ENCODE measurements at regions not wholly inside any gene's neighbourhood (a gene's known extent, or its start where the extent isn't known, plus 50 kb on each side); places are given as distances from the start of the nearest gene placed in this dataset.
A peak's percentile ranks its signal among the peaks of the same experiment; 100 is the strongest.

DNA sequence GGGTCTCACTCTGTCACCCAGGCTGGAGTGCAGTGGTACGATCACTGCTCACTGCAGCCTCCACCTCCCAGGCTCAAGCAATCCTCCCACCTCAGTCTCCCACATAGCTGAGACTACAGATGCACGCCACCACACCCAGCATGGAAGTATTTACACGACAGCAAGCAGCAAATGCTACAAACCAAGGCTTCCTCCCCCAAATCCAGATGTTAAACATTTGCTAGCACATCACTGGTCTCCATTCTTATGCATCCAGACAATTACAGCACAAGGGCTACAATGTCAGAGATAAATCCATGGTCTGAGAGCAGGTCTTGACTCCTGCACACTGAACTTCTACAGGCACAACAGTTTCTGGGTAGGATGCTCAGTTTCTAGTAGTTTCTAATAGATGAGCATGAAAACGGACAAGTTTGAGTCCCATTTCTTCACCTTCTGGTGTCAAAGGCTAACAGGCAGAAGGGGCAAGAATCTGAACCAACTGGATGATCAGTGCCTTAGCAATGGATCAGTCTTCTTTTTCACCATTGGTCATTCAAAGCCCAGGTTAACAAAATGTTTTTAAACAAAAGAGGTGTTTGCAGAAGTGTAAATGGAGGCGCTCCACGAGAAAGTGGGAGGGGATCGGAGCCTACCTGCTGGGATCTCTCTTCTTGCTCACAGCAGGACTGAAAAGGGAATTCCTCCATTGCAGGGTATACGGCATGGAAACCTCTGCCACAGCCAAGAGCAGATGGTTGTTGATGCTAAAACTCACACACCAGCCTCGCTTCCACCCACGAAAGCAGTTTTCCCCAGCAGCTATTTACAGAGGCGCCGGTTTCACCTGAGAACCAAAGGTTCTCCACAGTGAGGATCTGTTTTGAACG, 135.0 kb upstream of the ARL4C start:
- no peak for FAIRE-seq
- no peaks in the 10 kb centered on the region for H3K9me1 ChIP-seq (ENCODE audit: control insufficient read depth, extremely low read depth, insufficient read depth, low read length)
- DNase-seq (ENCODE audit: low read depth, low spot score), result no peak
- no peaks in the 10 kb centered on the region for H3K36me3 ChIP-seq (ENCODE audit: control insufficient read depth in 2 of 2, extremely low read depth in 1 of 2, insufficient read depth in 2 of 2, low read length in 2 of 2)
- dilution Hi-C loops (cut with MboI; ENCODE audit: extremely low pct_ligation_motif_present, low sequenced_read_pairs), result no loop called here
- H3K9me3 ChIP-seq (ENCODE audit: control insufficient read depth, low read depth, low read length), result no peaks in the 10 kb centered on the region
- no peak overlapping the region for H3K4me3 ChIP-seq (ENCODE audit: control insufficient read depth in 2 of 3, extremely low read depth in 1 of 3, insufficient read depth in 2 of 3, low read depth in 1 of 3, low read length in 3 of 3)
- no peak overlapping the region for H3K9ac ChIP-seq (ENCODE audit: control insufficient read depth, extremely low read depth, insufficient read depth, low read length)
- no peak overlapping the region for H3K4me2 ChIP-seq (ENCODE audit: control insufficient read depth, extremely low read depth, insufficient read depth, low read depth, low read length)
- H4K20me1 ChIP-seq (ENCODE audit: control insufficient read depth, extremely low read depth, insufficient read depth, low read length), result no peaks in the 10 kb centered on the region
- H3K79me2 ChIP-seq (ENCODE audit: control insufficient read depth, insufficient read depth, low read length), result no peaks in the 10 kb centered on the region
- no peaks in the 10 kb centered on the region for H3K4me1 ChIP-seq (ENCODE audit: control insufficient read depth, extremely low read depth, insufficient read depth, low read length)
- H3K27me3 ChIP-seq (ENCODE audit: control insufficient read depth, extremely low read depth, insufficient read depth, low read length), result no peaks in the 10 kb centered on the region
- TF ChIP-seq, protein P1, sequence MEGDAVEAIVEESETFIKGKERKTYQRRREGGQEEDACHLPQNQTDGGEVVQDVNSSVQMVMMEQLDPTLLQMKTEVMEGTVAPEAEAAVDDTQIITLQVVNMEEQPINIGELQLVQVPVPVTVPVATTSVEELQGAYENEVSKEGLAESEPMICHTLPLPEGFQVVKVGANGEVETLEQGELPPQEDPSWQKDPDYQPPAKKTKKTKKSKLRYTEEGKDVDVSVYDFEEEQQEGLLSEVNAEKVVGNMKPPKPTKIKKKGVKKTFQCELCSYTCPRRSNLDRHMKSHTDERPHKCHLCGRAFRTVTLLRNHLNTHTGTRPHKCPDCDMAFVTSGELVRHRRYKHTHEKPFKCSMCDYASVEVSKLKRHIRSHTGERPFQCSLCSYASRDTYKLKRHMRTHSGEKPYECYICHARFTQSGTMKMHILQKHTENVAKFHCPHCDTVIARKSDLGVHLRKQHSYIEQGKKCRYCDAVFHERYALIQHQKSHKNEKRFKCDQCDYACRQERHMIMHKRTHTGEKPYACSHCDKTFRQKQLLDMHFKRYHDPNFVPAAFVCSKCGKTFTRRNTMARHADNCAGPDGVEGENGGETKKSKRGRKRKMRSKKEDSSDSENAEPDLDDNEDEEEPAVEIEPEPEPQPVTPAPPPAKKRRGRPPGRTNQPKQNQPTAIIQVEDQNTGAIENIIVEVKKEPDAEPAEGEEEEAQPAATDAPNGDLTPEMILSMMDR (optimal IDR thresholded peaks at IDR 0.05 in 1 of 3, IDR thresholded peaks at IDR 0.05 in 1 of 3, conservative IDR thresholded peaks at IDR 0.05 in 1 of 3; ENCODE audit: extremely low read depth in 1 of 3, insufficient read depth in 2 of 3, low read length in 3 of 3), result no peak
- no peak for TF ChIP-seq EZH2 (IDR thresholded peaks at IDR 0.05; ENCODE audit: low read length)
- no peak overlapping the region for H2AFZ ChIP-seq (ENCODE audit: control insufficient read depth, low read length)
- H3K27ac ChIP-seq (ENCODE audit: control insufficient read depth, insufficient read depth, low read length), result no peak overlapping the region

DNA sequence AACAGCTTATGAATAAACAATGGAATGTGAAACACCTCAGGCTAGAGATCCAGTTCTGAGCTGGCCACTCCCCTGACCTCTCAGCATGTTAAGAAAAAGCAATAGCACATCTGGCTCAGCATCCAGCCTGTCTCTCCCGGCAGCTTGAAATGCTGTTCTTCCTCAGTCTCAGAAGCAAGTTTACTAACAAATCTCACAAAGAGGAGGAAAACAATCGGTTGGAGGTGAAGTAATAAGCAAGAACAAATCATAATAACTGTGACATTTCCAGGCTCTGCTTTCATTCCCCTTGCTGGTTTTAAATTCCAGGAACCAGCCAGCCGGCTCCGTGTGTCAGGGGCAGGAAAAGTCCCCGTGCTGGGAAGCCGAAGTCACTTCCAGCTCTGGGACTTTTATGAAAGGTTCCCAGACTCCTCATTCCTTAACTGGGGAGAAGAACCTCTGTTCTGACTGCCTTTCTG, 133.9 kb upstream of the ARL4C start:
- no peak for TF ChIP-seq EZH2 (IDR thresholded peaks at IDR 0.05; ENCODE audit: low read length)
- Histone ChIP-seq H3K9me3 (ENCODE audit: control insufficient read depth, low read depth, low read length) (no peaks in the 10 kb centered on the region), H3K27me3 (ENCODE audit: control insufficient read depth, extremely low read depth, insufficient read depth, low read length) (no peaks in the 10 kb centered on the region), H3K27ac (ENCODE audit: control insufficient read depth, insufficient read depth, low read length) (no peak overlapping the region), H3K9me1 (ENCODE audit: control insufficient read depth, extremely low read depth, insufficient read depth, low read length) (no peaks in the 10 kb centered on the region), H4K20me1 (ENCODE audit: control insufficient read depth, extremely low read depth, insufficient read depth, low read length) (no peaks in the 10 kb centered on the region), H3K79me2 (ENCODE audit: control insufficient read depth, insufficient read depth, low read length) (no peaks in the 10 kb centered on the region), H3K4me1 (ENCODE audit: control insufficient read depth, extremely low read depth, insufficient read depth, low read length) (no peaks in the 10 kb centered on the region), H3K9ac (ENCODE audit: control insufficient read depth, extremely low read depth, insufficient read depth, low read length) (no peak overlapping the region), H3K4me3 (ENCODE audit: control insufficient read depth in 2 of 3, extremely low read depth in 1 of 3, insufficient read depth in 2 of 3, low read depth in 1 of 3, low read length in 3 of 3) (no peak overlapping the region), H3K4me2 (ENCODE audit: control insufficient read depth, extremely low read depth, insufficient read depth, low read depth, low read length) (no peak overlapping the region), H2AFZ (ENCODE audit: control insufficient read depth, low read length) (no peak overlapping the region), H3K36me3 (ENCODE audit: control insufficient read depth in 2 of 2, extremely low read depth in 1 of 2, insufficient read depth in 2 of 2, low read length in 2 of 2) (no peaks in the 10 kb centered on the region)
- FAIRE-seq (peak; percentile 9), DNase-seq (ENCODE audit: low read depth, low spot score) (no peak)
- dilution Hi-C loops (cut with MboI; ENCODE audit: extremely low pct_ligation_motif_present, low sequenced_read_pairs), result no loop called here

All from keratinocyte (primary cell).